ENCODE measurements at regions not wholly inside any gene's neighbourhood (a gene's known extent, or its start where the extent isn't known, plus 50 kb on each side); places are given as distances from the start of the nearest gene placed in this dataset.

DNA sequence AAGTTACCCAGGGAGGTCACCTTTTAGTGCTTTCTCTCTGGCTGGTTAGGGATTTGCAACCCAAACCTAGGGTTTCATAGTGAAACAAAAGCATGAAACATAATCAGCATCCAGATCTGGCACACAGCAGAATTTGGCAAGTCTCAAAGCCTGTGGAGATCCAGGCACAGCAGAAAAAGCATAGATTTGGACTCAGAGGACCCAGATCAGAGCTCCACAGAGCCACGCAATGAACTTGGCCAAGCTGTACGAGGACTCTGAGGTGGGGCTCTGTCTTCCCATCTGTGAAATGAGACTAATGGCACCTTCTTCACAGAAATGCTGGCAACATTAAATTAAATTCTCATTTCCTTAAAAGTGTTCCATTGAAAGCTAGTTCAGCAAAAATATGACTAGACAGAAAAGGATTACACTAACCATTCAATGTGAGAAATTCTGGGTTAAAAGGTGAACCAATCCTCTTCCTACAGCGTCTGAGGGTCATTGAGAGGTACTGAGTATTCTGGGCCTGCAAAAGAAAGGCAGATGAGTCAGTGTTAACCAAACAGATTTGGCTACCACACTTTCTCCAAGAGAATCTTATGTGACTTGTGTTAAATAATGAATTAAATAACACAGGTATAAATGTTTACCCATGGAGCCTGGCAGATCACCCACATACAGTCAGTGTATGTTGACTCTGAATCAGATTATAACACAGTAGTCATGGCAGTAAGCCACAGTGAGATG lies 266.3 kb downstream of the MREG start:
- TF ChIP-seq, protein P1, sequence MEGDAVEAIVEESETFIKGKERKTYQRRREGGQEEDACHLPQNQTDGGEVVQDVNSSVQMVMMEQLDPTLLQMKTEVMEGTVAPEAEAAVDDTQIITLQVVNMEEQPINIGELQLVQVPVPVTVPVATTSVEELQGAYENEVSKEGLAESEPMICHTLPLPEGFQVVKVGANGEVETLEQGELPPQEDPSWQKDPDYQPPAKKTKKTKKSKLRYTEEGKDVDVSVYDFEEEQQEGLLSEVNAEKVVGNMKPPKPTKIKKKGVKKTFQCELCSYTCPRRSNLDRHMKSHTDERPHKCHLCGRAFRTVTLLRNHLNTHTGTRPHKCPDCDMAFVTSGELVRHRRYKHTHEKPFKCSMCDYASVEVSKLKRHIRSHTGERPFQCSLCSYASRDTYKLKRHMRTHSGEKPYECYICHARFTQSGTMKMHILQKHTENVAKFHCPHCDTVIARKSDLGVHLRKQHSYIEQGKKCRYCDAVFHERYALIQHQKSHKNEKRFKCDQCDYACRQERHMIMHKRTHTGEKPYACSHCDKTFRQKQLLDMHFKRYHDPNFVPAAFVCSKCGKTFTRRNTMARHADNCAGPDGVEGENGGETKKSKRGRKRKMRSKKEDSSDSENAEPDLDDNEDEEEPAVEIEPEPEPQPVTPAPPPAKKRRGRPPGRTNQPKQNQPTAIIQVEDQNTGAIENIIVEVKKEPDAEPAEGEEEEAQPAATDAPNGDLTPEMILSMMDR (IDR thresholded peaks at IDR 0.05; ENCODE audit: low read depth, low read length, poor library complexity, severe bottlenecking) = no peak
- no peak for TF ChIP-seq EZH2phosphoT487 (IDR thresholded peaks at IDR 0.05; ENCODE audit: borderline replicate concordance, low read length)

All from DOHH2 (cell line).